Uterus (tissue), 3 donors: ENCODE measurements at regions not wholly inside any gene's neighbourhood (a gene's known extent, or its start where the extent isn't known, plus 50 kb on each side); places are given as distances from the start of the nearest gene placed in this dataset.

Experiments used
- DNase-seq, 2 donors: peaks; one replicate each; pipeline ENCODE4 v3.0.0-alpha.2; 2019 to 2020
- H3K27ac ChIP-seq, 2 donors: fragments of 200-600 bp; sonication (generic); 1 replicate in 1 of 2; 2 replicates in 1 of 2; pipeline ENCODE4 v1.5.1; 2016 to 2018
- H3K27me3 ChIP-seq, 2 donors: fragments of 200-600 bp; sonication (generic); one replicate each; pipeline ENCODE4 v1.5.1; 2018 to 2019; ENCODE audit warnings: control low read depth in 1 of 2
- H3K36me3 ChIP-seq, 2 donors: fragments of 200-600 bp; sonication (generic); one replicate each; pipeline ENCODE4 v1.5.1; 2019; ENCODE audit warnings: control low read depth in 1 of 2
- H3K4me1 ChIP-seq, 2 donors: fragments of 200-600 bp; sonication (generic); one replicate each; pipeline ENCODE4 v1.5.1; 2018 to 2019; ENCODE audit warnings: control low read depth in 1 of 2
- H3K4me3 ChIP-seq, 2 donors: fragments of 200-600 bp; sonication (generic); 1 replicate in 1 of 2; 2 replicates in 1 of 2; pipeline ENCODE4 v1.5.1; 2018 to 2019; ENCODE audit warnings: mild to moderate bottlenecking in 1 of 2
- H3K9me3 ChIP-seq, 2 donors: fragments of 200-600 bp; sonication (generic); one replicate each; pipeline ENCODE4 v1.5.1; 2019; ENCODE audit warnings: control low read depth in 1 of 2
- POLR2A ChIP-seq, 2 donors: fragments of 450-650 bp; IDR thresholded peaks; one replicate each; pipeline ENCODE4 v1.6.1; 2016; ENCODE audit warnings: antibody characterized with exemption in 2 of 2, mild to moderate bottlenecking in 1 of 2, moderate library complexity in 1 of 2
- intact Hi-C: fragments of 100-400 bp; cut with DNase I; formaldehyde crosslinking; loops from one replicate; pipeline ENCODE4 v1.15.1; 2023; ENCODE audit warnings: low total_unique reads
- TF ChIP-seq, protein P1 (sequence below), 4 experiments: fragments of 200-600 bp in 2 of 4; fragments of 450-650 bp in 2 of 4; sonication (generic) in 2 of 4; IDR thresholded peaks; one replicate each; pipeline ENCODE4 v1.5.1; 2016 to 2019; ENCODE audit warnings: antibody characterized with exemption in 4 of 4, mild to moderate bottlenecking in 2 of 4, moderate library complexity in 1 of 4
- donor health status: DM: yes; HTN: yes; CAD: no.

DNA sequence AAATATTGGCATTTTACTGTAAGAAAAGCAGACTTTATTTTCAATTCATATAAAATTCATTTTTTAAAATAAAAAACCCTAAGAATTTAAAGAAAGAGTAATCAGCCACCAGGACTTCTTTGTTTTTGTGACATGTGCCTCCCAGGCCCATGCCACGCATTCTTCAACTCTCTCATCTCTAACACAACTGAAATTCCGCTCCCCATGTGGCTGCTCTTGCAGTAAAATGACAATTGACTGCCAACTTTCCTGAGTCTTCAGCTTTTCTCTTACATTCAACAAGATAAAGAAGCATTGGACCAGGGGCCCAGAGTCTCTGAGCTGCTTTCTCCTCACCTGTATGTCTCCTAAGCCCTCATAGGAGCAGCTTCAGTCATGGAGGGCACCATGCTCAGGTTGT is 372.1 kb downstream of the UQCRFS1 start:
- DNase-seq, result no peak
- H3K4me1 ChIP-seq, result no peaks in the 10 kb centered on the region
- TF ChIP-seq POLR2A (IDR thresholded peaks at IDR 0.05), result no peak
- TF ChIP-seq, protein P1, sequence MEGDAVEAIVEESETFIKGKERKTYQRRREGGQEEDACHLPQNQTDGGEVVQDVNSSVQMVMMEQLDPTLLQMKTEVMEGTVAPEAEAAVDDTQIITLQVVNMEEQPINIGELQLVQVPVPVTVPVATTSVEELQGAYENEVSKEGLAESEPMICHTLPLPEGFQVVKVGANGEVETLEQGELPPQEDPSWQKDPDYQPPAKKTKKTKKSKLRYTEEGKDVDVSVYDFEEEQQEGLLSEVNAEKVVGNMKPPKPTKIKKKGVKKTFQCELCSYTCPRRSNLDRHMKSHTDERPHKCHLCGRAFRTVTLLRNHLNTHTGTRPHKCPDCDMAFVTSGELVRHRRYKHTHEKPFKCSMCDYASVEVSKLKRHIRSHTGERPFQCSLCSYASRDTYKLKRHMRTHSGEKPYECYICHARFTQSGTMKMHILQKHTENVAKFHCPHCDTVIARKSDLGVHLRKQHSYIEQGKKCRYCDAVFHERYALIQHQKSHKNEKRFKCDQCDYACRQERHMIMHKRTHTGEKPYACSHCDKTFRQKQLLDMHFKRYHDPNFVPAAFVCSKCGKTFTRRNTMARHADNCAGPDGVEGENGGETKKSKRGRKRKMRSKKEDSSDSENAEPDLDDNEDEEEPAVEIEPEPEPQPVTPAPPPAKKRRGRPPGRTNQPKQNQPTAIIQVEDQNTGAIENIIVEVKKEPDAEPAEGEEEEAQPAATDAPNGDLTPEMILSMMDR (IDR thresholded peaks at IDR 0.05), result no peak
- no peaks in the 10 kb centered on the region for H3K9me3 ChIP-seq
- intact Hi-C loops, result no loop called here
- H3K27ac ChIP-seq, result no peak overlapping the region
- H3K27me3 ChIP-seq, result no peaks in the 10 kb centered on the region
- no peak overlapping the region for H3K4me3 ChIP-seq
- H3K36me3 ChIP-seq, result no peaks in the 10 kb centered on the region

DNA sequence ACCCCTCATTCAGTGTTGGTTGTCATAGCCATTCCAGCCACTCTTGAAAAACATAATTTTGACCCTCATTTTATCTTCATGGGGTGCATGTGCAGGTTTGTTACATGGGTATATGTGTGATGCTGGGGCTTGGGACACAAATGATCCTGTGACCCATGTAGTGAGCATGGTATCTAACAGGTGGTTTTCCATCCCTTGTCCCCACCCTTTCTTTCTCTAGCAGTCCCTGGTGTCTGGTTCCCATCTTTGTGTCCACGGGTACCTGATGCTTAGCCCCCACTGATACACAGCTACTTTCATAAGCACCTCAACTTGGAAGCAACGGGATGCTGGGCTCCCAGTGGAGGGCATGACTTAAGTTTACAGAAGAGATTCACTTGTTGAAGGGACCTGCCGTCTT is 373.5 kb downstream of the UQCRFS1 start:
- Histone ChIP-seq H3K9me3 (no peaks in the 10 kb centered on the region), H3K4me3 (no peak overlapping the region), H3K4me1 (no peaks in the 10 kb centered on the region), H3K27me3 (no peaks in the 10 kb centered on the region), H3K27ac (no peak overlapping the region), H3K36me3 (no peaks in the 10 kb centered on the region)
- intact Hi-C loops, result no loop called here
- no peak for DNase-seq
- no peak for TF ChIP-seq POLR2A (IDR thresholded peaks at IDR 0.05)
- TF ChIP-seq, protein P1 (IDR thresholded peaks at IDR 0.05), result no peak

DNA sequence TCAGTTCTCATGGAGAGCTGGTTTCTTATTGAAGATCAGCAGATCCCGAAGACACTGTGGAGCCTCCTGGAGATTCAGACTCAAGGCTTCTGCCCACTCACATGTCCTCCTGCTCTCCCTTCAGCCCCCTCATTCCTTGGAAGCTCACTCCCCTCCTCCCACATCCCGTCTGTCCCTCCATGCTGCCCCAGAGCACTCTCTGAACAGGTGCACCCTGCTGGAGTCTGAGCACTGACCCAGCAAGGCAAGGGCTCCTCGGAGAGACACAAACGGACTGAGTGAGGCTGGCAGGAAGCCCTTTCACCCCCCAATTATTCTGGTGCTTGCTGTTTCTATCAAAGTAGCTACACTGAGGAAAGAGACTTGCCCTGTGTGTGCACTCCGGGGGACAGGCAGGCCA is 374.0 kb downstream of the UQCRFS1 start:
- TF ChIP-seq POLR2A (IDR thresholded peaks at IDR 0.05), result no peak
- TF ChIP-seq, protein P1 (IDR thresholded peaks at IDR 0.05), result no peak
- DNase-seq, result no peak
- Histone ChIP-seq H3K27me3 (no peaks in the 10 kb centered on the region), H3K4me1 (no peaks in the 10 kb centered on the region), H3K27ac (no peak overlapping the region), H3K4me3 (no peak overlapping the region), H3K9me3 (no peaks in the 10 kb centered on the region), H3K36me3 (no peaks in the 10 kb centered on the region)
- intact Hi-C loops, result no loop called here

DNA sequence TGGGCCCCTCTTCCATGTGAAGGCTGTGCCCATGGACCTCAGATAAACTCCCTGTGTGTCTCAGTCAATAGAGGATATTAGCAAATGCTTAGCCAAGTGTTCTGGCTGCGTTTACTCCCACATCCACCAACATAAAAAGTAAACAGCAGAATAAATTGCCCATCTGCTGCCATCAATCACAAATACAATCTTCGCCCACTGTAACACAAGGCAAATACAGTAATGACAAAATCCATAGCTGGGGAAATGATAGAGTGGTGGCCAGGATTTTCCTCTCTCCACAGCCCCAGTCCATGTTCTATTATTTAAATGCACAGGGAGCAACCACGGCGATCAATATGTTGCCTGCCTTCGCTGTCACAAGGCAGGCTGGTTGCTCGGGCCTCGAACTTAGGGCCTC is 376.5 kb downstream of the UQCRFS1 start:
- TF ChIP-seq POLR2A (IDR thresholded peaks at IDR 0.05), result no peak
- TF ChIP-seq, protein P1 (IDR thresholded peaks at IDR 0.05), result no peak
- no peaks in the 10 kb centered on the region for H3K9me3 ChIP-seq
- no peaks in the 10 kb centered on the region for H3K4me1 ChIP-seq
- H3K36me3 ChIP-seq, result no peaks in the 10 kb centered on the region
- no peak overlapping the region for H3K27ac ChIP-seq
- H3K4me3 ChIP-seq, result no peak overlapping the region
- no peaks in the 10 kb centered on the region for H3K27me3 ChIP-seq
- intact Hi-C loops, result no loop called here
- no peak for DNase-seq

DNA sequence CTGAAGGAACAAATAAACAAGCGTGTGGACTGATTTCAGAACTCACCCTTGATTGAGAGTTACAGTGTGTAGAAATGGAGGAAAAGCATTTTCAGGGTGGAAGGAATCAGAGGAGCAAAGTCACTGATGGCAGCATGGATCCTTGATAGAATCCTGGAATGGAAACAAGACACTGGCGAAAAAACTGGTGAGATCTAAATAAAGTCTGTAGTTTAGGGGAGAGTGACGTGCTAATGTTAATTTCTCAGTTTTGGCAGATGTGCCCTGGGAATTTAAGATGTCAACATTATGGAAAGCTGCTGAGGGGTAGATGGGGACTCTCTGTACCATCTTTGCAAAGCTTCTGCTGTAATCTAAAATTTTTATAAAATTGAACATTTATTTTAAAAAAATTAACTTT is 378.0 kb downstream of the UQCRFS1 start:
- Histone ChIP-seq H3K4me1 (no peaks in the 10 kb centered on the region), H3K27ac (no peak overlapping the region), H3K27me3 (no peaks in the 10 kb centered on the region), H3K9me3 (no peaks in the 10 kb centered on the region), H3K36me3 (no peaks in the 10 kb centered on the region), H3K4me3 (no peak overlapping the region)
- DNase-seq, result no peak
- intact Hi-C loops, result no loop called here
- TF ChIP-seq, protein P1 (IDR thresholded peaks at IDR 0.05), result no peak
- no peak for TF ChIP-seq POLR2A (IDR thresholded peaks at IDR 0.05)
